GM21423 (cell line): ENCODE measurements at regions not wholly inside any gene's neighbourhood (a gene's known extent, or its start where the extent isn't known, plus 50 kb on each side); places are given as distances from the start of the nearest gene placed in this dataset.

ENCODE experiments used
- ATAC-seq: cut with Tn5 transposase; IDR thresholded peaks from one replicate; pipeline ENCODE4 v1.9.1; 2021; ENCODE audit warnings: mild to moderate bottlenecking, moderate library complexity; ENCODE audit not compliant: unreplicated experiment

DNA sequence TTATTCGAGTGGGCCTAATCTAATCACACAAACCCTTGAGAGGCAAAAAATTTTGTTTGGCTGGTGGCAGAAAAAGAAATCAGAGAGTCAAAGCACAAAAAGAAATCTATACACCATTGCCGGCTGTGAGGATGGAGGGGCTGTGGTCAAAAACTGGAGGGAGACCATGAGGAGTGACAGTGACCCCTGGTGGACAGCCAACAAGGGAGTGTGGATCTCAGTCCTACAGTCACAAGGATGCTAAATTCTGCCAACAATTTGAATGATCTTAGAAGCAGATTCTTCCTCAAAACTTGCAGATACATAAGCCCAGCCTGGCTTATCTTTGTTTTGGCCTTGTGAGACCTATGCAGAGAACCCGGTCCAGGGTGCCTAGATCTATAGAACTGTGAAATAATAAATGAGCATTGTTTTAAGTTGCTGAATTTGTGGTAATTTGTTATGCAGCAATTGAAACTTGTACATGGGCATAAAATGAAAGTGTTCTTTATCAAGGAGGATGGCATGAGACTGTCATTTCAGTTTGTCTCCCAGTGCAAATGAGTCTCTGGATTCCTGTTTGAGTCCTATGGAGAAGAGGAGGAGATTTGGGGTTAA, 103.0 kb upstream of the ARHGEF26 start:
- no peak for ATAC-seq

GRCh38 chr3:154022606-154023005, 98.6 kb upstream of the ARHGEF26 start:
- ATAC-seq = no peak

DNA sequence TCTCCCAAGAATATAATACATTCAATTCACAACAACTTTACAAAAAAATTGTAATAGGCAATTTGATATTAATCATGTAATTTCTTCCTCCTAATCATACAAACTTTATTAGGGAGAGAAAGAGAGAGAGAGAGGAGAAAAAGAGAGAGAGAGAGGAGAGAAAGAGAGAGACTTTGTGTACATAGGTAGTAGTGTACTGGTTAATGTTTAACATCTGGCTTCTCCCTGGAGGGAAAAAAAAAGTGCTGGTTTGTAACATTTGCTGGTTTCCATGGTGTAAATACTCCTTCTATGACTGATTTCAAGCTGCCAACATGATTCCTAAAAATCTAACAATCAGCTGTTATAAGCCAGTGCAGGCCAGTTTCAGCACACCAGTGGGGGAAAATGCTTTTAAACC, 98.0 kb upstream of the ARHGEF26 start:
- no peak for ATAC-seq

- ATAC-seq = no peak
Measured at GRCh38 chr3:154025007-154025406, 96.2 kb upstream of the ARHGEF26 start.

- no peak for ATAC-seq
Measured at GRCh38 chr3:154029926-154030325, 91.3 kb upstream of the ARHGEF26 start.

- ATAC-seq = no peak
Measured at GRCh38 chr3:154034797-154035330, 86.3 kb upstream of the ARHGEF26 start.

DNA sequence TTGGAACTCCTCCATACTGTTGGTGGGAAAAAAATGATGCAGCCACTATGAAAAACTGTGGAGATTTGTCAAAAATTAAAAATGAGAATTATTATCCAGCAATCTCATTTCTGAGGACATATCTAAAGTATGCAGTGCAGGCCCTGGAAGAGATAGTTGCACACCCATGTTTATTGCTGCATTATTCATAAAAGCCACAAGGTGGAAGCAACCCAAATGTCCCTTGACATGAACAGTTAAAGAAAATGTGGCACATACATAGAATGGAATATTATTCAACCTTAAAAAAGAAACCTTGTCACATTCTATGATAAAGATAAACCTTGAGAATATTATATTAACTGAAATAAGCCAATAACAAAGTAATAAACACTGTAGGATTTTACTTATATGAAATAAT, 80.9 kb upstream of the ARHGEF26 start:
- ATAC-seq = no peak

GRCh38 chr3:154044671-154045070, 76.5 kb upstream of the ARHGEF26 start:
- ATAC-seq = no peak

- no peak for ATAC-seq
Measured at GRCh38 chr3:154050216-154050615, 71.0 kb upstream of the ARHGEF26 start.

DNA sequence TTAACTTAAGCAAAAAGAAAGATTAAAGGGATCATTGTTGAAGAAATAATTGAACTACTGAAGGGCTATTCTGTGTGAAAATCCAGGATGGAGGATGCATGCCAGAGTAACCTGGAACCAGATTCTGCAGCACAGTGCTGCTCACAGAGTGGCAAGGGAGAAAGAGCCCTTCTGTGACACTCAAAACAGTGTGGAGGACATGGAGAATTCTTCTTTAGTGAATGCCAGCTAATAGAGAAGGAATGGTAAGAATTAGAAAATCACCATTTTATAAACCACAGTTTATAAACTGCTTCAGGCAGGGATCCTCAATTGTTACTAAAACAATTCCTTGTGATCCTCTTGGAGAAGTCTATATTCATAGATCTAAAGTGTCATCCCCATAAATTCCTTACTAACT, 70.4 kb upstream of the ARHGEF26 start:
- ATAC-seq = no peak

DNA sequence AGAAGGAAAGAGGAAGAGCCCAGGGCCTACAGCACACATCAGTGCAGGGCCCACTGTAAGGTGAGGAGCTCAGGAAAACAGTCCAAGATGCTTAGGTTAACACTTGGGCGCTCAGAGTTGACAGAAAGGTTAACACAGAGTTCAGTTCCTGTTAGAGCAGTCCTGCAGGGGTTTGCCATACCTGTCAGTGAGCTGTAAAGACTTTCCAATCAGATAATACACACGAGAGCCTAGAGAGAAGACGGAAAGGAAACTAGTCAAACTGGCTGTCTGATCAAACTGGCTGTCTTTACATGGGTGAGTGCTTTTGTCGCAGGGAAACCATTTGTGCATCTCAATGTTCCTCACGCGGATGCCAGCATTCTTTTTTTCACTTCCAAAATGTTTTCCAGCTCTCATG, 61.4 kb upstream of the ARHGEF26 start:
- no peak for ATAC-seq

- ATAC-seq = no peak
Measured at GRCh38 chr3:154060238-154061000, 60.8 kb upstream of the ARHGEF26 start.

GRCh38 chr3:154061001-154061370, 60.2 kb upstream of the ARHGEF26 start:
- ATAC-seq = no peak

DNA sequence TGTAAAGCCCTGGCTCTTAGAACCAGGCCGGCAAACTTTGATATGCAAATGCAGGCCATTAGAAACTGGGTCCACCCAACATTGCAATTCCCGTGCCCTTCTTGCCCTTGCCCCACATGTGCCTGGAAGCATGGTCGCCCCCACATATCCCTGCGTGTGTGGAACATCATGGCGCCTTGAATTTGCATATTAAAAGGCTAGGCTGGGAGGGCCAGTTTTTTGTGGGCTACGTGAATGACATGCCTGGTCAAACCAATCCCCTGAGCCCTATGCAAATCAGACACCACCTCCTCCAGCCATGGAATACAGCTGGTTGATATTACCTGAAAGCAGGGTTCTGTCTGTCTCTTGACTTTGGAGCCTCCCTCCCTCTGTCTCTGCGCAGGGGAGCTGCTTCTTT, 58.7 kb upstream of the ARHGEF26 start:
- no peak for ATAC-seq

DNA sequence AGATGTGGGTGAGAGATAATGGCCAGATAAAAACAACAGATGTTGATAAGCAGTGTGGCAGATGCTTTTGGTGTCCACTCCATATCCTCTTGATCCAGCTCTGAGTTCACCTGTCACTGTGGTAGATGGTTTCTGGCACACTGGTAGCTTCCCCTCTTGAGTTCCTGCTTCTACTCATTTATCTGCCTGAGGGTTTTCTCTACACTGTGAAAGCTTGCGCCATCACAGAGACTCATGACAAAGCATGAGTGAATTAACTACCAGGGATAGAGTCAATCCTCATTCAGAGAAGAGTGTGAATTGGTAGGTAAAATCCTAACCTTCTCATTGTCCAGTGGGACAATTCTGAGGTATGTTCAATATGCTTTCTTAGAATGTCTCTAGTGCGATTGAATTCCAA, 50.0 kb upstream of the ARHGEF26 start:
- no peak for ATAC-seq
